Liver (tissue), 8 donors: ENCODE measurements at regions not wholly inside any gene's neighbourhood (a gene's known extent, or its start where the extent isn't known, plus 50 kb on each side); places are given as distances from the start of the nearest gene placed in this dataset.

Source experiments
- DNase-seq: peaks from one replicate; pipeline ENCODE4 v3.0.0-alpha.2; 2017; ENCODE audit warnings: low spot score
- H3K27ac ChIP-seq, 2 donors: one replicate each; pipeline ENCODE4 v1.7.0; 2013; ENCODE audit warnings: inconsistent platforms in 2 of 2, low read length in 2 of 2, control low read depth in 1 of 2, low read depth in 1 of 2, mild to moderate bottlenecking in 1 of 2
- H3K27me3 ChIP-seq, 4 donors: one replicate each; pipeline versions ENCODE4 v1.6.1 to v1.7.0; 2013; ENCODE audit warnings: low read length in 3 of 4, inconsistent platforms in 1 of 4, mild to moderate bottlenecking in 1 of 4, moderate library complexity in 1 of 4; ENCODE audit not compliant: control insufficient read depth in 4 of 4, insufficient read depth in 4 of 4
- H3K36me3 ChIP-seq, 4 donors: one replicate each; pipeline versions ENCODE4 v1.6.1 to v1.7.0; 2013; ENCODE audit warnings: low read length in 3 of 4, mild to moderate bottlenecking in 3 of 4, low read depth in 1 of 4, moderate library complexity in 1 of 4; ENCODE audit not compliant: control insufficient read depth in 4 of 4, insufficient read depth in 3 of 4
- H3K4me1 ChIP-seq, 4 donors: one replicate each; pipeline versions ENCODE4 v1.6.1 to v1.7.0; 2013; ENCODE audit warnings: low read length in 3 of 4, mild to moderate bottlenecking in 3 of 4, moderate library complexity in 1 of 4; ENCODE audit not compliant: control insufficient read depth in 4 of 4, insufficient read depth in 4 of 4
- H3K4me3 ChIP-seq, 3 donors: one replicate each; pipeline versions ENCODE4 v1.6.1 to v1.7.0; 2013; ENCODE audit warnings: low read length in 3 of 3, control low read depth in 1 of 3, low read depth in 1 of 3, mild to moderate bottlenecking in 1 of 3
- H3K9ac ChIP-seq, 2 donors: one replicate each; pipeline ENCODE4 v1.7.0; 2013; ENCODE audit warnings: low read length in 2 of 2, mild to moderate bottlenecking in 2 of 2, moderate library complexity in 2 of 2, control low read depth in 1 of 2, low read depth in 1 of 2
- H3K9me3 ChIP-seq, 4 donors: one replicate each; pipeline versions ENCODE4 v1.6.1 to v1.7.0; 2013; ENCODE audit warnings: low read length in 3 of 4; ENCODE audit not compliant: control insufficient read depth in 4 of 4
- ATF3 ChIP-seq: IDR thresholded peaks from 2 replicates; pipeline ENCODE4 v1.6.1; 2016; ENCODE audit warnings: antibody characterized with exemption
- EGR1 ChIP-seq, 2 donors: IDR thresholded peaks; 2 replicates each; pipeline ENCODE4 v1.6.1; 2016 to 2018; ENCODE audit warnings: antibody characterized with exemption in 2 of 2, low read depth in 2 of 2
- GABPA ChIP-seq, 2 donors: IDR thresholded peaks in 1 of 2; conservative IDR thresholded peaks in 1 of 2; 2 replicates each; pipeline ENCODE4 v1.6.1; 2016; ENCODE audit warnings: antibody characterized with exemption in 2 of 2, mild to moderate bottlenecking in 1 of 2, moderate library complexity in 1 of 2
- HNF4A ChIP-seq, 2 donors: conservative IDR thresholded peaks; 2 replicates each; pipeline ENCODE4 v1.6.1; 2016; ENCODE audit warnings: antibody characterized with exemption in 2 of 2, mild to moderate bottlenecking in 2 of 2
- JUND ChIP-seq, 2 donors: IDR thresholded peaks; 2 replicates each; pipeline ENCODE4 v1.6.1; 2016; ENCODE audit warnings: antibody characterized with exemption in 2 of 2
- RAD21 ChIP-seq, 2 donors: IDR thresholded peaks; 2 replicates each; pipeline ENCODE4 v1.6.1; 2016; ENCODE audit warnings: antibody characterized with exemption in 2 of 2, mild to moderate bottlenecking in 2 of 2
- RXRA ChIP-seq, 2 donors: IDR thresholded peaks; 2 replicates each; pipeline ENCODE4 v1.6.1; 2017 to 2018; ENCODE audit warnings: antibody characterized with exemption in 2 of 2, mild to moderate bottlenecking in 1 of 2
- SP1 ChIP-seq: IDR thresholded peaks from 2 replicates; pipeline ENCODE4 v1.6.1; 2018; ENCODE audit warnings: antibody characterized with exemption, mild to moderate bottlenecking
- TAF1 ChIP-seq: conservative IDR thresholded peaks from 2 replicates; pipeline ENCODE4 v1.6.1; 2016; ENCODE audit warnings: antibody characterized with exemption, mild to moderate bottlenecking
- YY1 ChIP-seq: IDR thresholded peaks from 2 replicates; pipeline ENCODE4 v1.6.1; 2016; ENCODE audit warnings: antibody characterized with exemption, mild to moderate bottlenecking
- ZBTB33 ChIP-seq: IDR thresholded peaks from 2 replicates; pipeline ENCODE4 v1.6.1; 2016; ENCODE audit warnings: antibody characterized with exemption
- WGBS: extraction: QIAGEN DNeasy Blood & Tissue Kit; methylation state at CpG from one replicate; pipeline ENCODE4 v1.1.7; 2013; 5-methylcytosine and 5-hydroxymethylcytosine counted together
- TF ChIP-seq, protein P1 (sequence below): fragments of 150-350 bp; IDR thresholded peaks from 2 replicates; pipeline ENCODE4 v1.5.1; 2017; ENCODE audit warnings: improper control_type of control experiment, low read depth, low read length; ENCODE audit not compliant: missing input control
- TF ChIP-seq, protein P2 (sequence below): IDR thresholded peaks from 2 replicates; pipeline ENCODE4 v1.6.1; 2016; ENCODE audit warnings: antibody characterized with exemption
- donor health status: healthy.
- donor health status: healthy.
- donor health status: healthy.
- donor health status: healthy.
- donor health status: healthy.

- H3K27me3 ChIP-seq, result peaks cover 0 to 6% (median 0%) of the 10 kb centered on the region in 4 donors
- H3K4me3 ChIP-seq, result no peak overlapping the region
- no peaks in the 10 kb centered on the region for H3K36me3 ChIP-seq
- no peak overlapping the region for H3K9ac ChIP-seq
- no peak overlapping the region for H3K27ac ChIP-seq
- H3K4me1 ChIP-seq, result no peaks in the 10 kb centered on the region
- DNase-seq, result no peak
- peaks cover 0 to 4% (median under 1%) of the 10 kb centered on the region in 4 donors for H3K9me3 ChIP-seq
- 79% methylated on average over 2 of the region's 2 CpGs for WGBS
- TF ChIP-seq YY1 (no peak), GABPA (IDR thresholded peaks at IDR 0.05 in 1 of 2, conservative IDR thresholded peaks at IDR 0.05 in 1 of 2) (no peak), SP1 (no peak), ZBTB33 (no peak), JUND (IDR thresholded peaks at IDR 0.05) (no peak), HNF4A (conservative IDR thresholded peaks at IDR 0.05) (no peak)
- TF ChIP-seq, protein P1, sequence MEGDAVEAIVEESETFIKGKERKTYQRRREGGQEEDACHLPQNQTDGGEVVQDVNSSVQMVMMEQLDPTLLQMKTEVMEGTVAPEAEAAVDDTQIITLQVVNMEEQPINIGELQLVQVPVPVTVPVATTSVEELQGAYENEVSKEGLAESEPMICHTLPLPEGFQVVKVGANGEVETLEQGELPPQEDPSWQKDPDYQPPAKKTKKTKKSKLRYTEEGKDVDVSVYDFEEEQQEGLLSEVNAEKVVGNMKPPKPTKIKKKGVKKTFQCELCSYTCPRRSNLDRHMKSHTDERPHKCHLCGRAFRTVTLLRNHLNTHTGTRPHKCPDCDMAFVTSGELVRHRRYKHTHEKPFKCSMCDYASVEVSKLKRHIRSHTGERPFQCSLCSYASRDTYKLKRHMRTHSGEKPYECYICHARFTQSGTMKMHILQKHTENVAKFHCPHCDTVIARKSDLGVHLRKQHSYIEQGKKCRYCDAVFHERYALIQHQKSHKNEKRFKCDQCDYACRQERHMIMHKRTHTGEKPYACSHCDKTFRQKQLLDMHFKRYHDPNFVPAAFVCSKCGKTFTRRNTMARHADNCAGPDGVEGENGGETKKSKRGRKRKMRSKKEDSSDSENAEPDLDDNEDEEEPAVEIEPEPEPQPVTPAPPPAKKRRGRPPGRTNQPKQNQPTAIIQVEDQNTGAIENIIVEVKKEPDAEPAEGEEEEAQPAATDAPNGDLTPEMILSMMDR, result no peak
- TF ChIP-seq, protein P2, sequence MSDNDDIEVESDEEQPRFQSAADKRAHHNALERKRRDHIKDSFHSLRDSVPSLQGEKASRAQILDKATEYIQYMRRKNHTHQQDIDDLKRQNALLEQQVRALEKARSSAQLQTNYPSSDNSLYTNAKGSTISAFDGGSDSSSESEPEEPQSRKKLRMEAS, result no peak
These were observed 717.0 kb downstream of the BRINP1 start for GRCh38 chr9:118652258-118652657.

DNA sequence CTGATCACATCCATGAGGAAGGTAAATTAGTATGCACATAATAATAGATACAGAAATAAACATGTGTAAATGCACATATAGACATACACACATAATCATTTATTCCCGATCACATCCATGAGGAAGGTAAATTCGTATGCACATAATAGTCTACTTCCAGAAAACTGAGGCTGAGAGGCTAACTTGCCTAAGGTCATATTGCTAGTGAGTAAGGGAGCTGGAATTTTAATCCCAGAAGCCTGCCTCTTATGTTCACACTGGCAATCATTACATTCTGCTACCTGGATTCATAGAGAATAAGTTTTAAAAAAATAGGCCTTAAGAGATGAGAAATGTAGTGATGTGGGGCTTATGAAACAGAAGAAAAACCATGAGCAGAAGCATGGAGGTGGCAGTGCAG lies 716.3 kb downstream of the BRINP1 start:
- Histone ChIP-seq H3K4me3 (no peak overlapping the region), H3K27me3 (peaks cover 0 to 6% (median 0%) of the 10 kb centered on the region in 4 donors), H3K9ac (no peak overlapping the region), H3K36me3 (no peaks in the 10 kb centered on the region), H3K27ac (no peak overlapping the region), H3K9me3 (no peaks in the 10 kb centered on the region), H3K4me1 (no peaks in the 10 kb centered on the region)
- no peak for DNase-seq
- TF ChIP-seq ATF3 (no peak), EGR1 (IDR thresholded peaks at IDR 0.05; ENCODE audit: low read depth in 2 of 2) (no peak), TAF1 (no peak)
- whole genome bisulfite sequencing, result 79% methylated on average over 2 of the region's 2 CpGs

GRCh38 chr9:118659011-118659410 lies 710.2 kb downstream of the BRINP1 start:
- no peak overlapping the region for H3K27ac ChIP-seq
- WGBS, result 59% methylated on average over 6 of the region's 6 CpGs
- H3K9me3 ChIP-seq, result no peaks in the 10 kb centered on the region
- no peak overlapping the region for H3K9ac ChIP-seq
- TF ChIP-seq ATF3 (no peak), RAD21 (IDR thresholded peaks at IDR 0.05) (no peak), RXRA (IDR thresholded peaks at IDR 0.05) (no peak)
- H3K4me3 ChIP-seq, result no peak overlapping the region
- no peak for DNase-seq
- H3K27me3 ChIP-seq, result no peaks in the 10 kb centered on the region
- H3K4me1 ChIP-seq, result no peaks in the 10 kb centered on the region
- H3K36me3 ChIP-seq, result no peaks in the 10 kb centered on the region
